ENCODE measurements at regions not wholly inside any gene's neighbourhood (a gene's known extent, or its start where the extent isn't known, plus 50 kb on each side); places are given as distances from the start of the nearest gene placed in this dataset.

DNA sequence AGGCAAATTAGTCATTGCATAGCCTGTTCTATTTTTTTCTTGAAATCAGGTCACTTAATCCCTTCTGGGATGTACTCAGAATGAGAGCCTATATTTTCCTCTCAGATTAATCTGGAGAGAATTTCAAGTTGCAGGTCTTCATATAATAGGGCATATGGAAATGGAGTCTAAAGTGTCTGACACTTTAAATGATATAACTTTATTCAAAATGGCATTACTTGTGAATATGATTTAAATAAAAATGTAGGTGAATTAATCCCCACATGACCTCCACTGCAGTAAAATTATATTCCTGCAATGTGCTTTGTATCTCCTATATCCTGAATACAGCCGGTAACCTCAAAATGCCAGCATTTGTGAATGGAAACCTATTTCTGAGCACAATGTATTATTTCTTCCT, 172.5 kb upstream of the BTBD3 start:
- H3K36me3 ChIP-seq (ENCODE audit: control insufficient read depth, insufficient read depth, low read length), result no peaks in the 10 kb centered on the region
- no peak overlapping the region for H4K5ac ChIP-seq (ENCODE audit: low read depth, low read length)
- ChIA-PET CTCF (no interaction called here), POLR2A (ENCODE audit: unreplicated experiment) (no interaction called here)
- H2BK5ac ChIP-seq (ENCODE audit: low read depth, low read length, poor library complexity, severe bottlenecking), result no peak overlapping the region
- H4K8ac ChIP-seq (ENCODE audit: low read depth in 2 of 2, low read length in 2 of 2), result no peak overlapping the region
- no peak overlapping the region for H3K23ac ChIP-seq (ENCODE audit: low read depth, low read length)
- no peaks in the 10 kb centered on the region for H3K9me1 ChIP-seq (ENCODE audit: insufficient read depth, low read length)
- no peaks in the 10 kb centered on the region for H3K79me1 ChIP-seq (ENCODE audit: low read depth in 1 of 2, low read length in 2 of 2)
- H3K27me3 ChIP-seq (ENCODE audit: control insufficient read depth, insufficient read depth, low read length), result peaks cover 2% of the 10 kb centered on the region
- H3K27ac ChIP-seq (ENCODE audit: insufficient read depth, low read length), result no peak overlapping the region
- no peak overlapping the region for H3K18ac ChIP-seq (ENCODE audit: low read depth, low read length)
- in situ Hi-C loops (cut with MboI; ENCODE audit: low sequenced_read_pairs) (no loop called here), intact Hi-C loops (cut with micrococcal nuclease) (no loop called here), dilution Hi-C loops (cut with HindIII; ENCODE audit: low sequenced_read_pairs, unreplicated experiment) (no loop called here)
- H3K4me3 ChIP-seq (ENCODE audit: insufficient read depth, low read depth, low read length), result no peak overlapping the region
- no peak overlapping the region for H3K56ac ChIP-seq (ENCODE audit: extremely low read depth, insufficient read depth, low read length)
- WGBS, 2 experiments (ENCODE audit: extremely low coverage in 2 of 2, insufficient read length in 1 of 2), result no CpG with 5 or more reads among the region's 1 CpG
- ATAC-seq (ENCODE audit: low read depth) (no peak), DNase-seq (no peak)
- H3K9ac ChIP-seq (ENCODE audit: low read depth, low read length), result no peak overlapping the region
- no peak overlapping the region for H3K4ac ChIP-seq (ENCODE audit: low read depth, low read length)
- H2AK5ac ChIP-seq (ENCODE audit: low read depth, low read length), result no peak overlapping the region
- BruUV-seq (replicated peaks), result no TSS peak
- no peak overlapping the region for H2AFZ ChIP-seq (replicated peaks; ENCODE audit: low read length, poor library complexity)
- H3K4me2 ChIP-seq (ENCODE audit: low read depth, low read length), result no peak overlapping the region
- no peak for TF ChIP-seq RAD21 (IDR thresholded peaks at IDR 0.05; ENCODE audit: low read length)
- TF ChIP-seq CHD1 (IDR thresholded peaks at IDR 0.05; ENCODE audit: low read depth, low read length), result no peak
- TF ChIP-seq, protein P1, sequence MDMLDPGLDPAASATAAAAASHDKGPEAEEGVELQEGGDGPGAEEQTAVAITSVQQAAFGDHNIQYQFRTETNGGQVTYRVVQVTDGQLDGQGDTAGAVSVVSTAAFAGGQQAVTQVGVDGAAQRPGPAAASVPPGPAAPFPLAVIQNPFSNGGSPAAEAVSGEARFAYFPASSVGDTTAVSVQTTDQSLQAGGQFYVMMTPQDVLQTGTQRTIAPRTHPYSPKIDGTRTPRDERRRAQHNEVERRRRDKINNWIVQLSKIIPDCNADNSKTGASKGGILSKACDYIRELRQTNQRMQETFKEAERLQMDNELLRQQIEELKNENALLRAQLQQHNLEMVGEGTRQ (IDR thresholded peaks at IDR 0.05; ENCODE audit: low read depth, low read length), result no peak
- TF ChIP-seq POLR2A (IDR thresholded peaks at IDR 0.05; ENCODE audit: low read depth, low read length), result no peak
- no peak for TF ChIP-seq BHLHE40 (IDR thresholded peaks at IDR 0.05; ENCODE audit: low read depth, low read length)
- no peak for TF ChIP-seq MAFK (IDR thresholded peaks at IDR 0.05; ENCODE audit: low read depth, low read length)
- TF ChIP-seq MXI1 (IDR thresholded peaks at IDR 0.05; ENCODE audit: borderline replicate concordance, low read depth, low read length), result no peak
- no peak for TF ChIP-seq CEBPB (IDR thresholded peaks at IDR 0.05; ENCODE audit: low read depth, low read length)
- TF ChIP-seq SMC3 (IDR thresholded peaks at IDR 0.05; ENCODE audit: low read depth, low read length), result no peak
- TF ChIP-seq, protein P2, sequence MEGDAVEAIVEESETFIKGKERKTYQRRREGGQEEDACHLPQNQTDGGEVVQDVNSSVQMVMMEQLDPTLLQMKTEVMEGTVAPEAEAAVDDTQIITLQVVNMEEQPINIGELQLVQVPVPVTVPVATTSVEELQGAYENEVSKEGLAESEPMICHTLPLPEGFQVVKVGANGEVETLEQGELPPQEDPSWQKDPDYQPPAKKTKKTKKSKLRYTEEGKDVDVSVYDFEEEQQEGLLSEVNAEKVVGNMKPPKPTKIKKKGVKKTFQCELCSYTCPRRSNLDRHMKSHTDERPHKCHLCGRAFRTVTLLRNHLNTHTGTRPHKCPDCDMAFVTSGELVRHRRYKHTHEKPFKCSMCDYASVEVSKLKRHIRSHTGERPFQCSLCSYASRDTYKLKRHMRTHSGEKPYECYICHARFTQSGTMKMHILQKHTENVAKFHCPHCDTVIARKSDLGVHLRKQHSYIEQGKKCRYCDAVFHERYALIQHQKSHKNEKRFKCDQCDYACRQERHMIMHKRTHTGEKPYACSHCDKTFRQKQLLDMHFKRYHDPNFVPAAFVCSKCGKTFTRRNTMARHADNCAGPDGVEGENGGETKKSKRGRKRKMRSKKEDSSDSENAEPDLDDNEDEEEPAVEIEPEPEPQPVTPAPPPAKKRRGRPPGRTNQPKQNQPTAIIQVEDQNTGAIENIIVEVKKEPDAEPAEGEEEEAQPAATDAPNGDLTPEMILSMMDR (conservative IDR thresholded peaks at IDR 0.05; ENCODE audit: low read depth, low read length), result no peak
- TF ChIP-seq RCOR1 (IDR thresholded peaks at IDR 0.05; ENCODE audit: insufficient replicate concordance, low read length), result no peak
- TF ChIP-seq RFX5 (IDR thresholded peaks at IDR 0.05; ENCODE audit: low read depth, low read length), result no peak
- TF ChIP-seq NFE2L2 (IDR thresholded peaks at IDR 0.05; ENCODE audit: low read depth, low read length), result no peak
- TF ChIP-seq, protein P3, sequence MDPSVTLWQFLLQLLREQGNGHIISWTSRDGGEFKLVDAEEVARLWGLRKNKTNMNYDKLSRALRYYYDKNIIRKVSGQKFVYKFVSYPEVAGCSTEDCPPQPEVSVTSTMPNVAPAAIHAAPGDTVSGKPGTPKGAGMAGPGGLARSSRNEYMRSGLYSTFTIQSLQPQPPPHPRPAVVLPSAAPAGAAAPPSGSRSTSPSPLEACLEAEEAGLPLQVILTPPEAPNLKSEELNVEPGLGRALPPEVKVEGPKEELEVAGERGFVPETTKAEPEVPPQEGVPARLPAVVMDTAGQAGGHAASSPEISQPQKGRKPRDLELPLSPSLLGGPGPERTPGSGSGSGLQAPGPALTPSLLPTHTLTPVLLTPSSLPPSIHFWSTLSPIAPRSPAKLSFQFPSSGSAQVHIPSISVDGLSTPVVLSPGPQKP (IDR thresholded peaks at IDR 0.05; ENCODE audit: borderline replicate concordance, low read depth, low read length), result no peak
- no peak for TF ChIP-seq FOS (IDR thresholded peaks at IDR 0.05; ENCODE audit: low read depth, low read length)
- no peak for TF ChIP-seq MAZ (IDR thresholded peaks at IDR 0.05; ENCODE audit: borderline replicate concordance, low read depth, low read length)
- H3K4me1 ChIP-seq (ENCODE audit: control insufficient read depth, insufficient read depth, low read length), result no peaks in the 10 kb centered on the region
- H3K9me3 ChIP-seq (ENCODE audit: control insufficient read depth, insufficient read depth, low read length), result no peaks in the 10 kb centered on the region
- H2BK15ac ChIP-seq (ENCODE audit: low read depth, low read length), result no peak overlapping the region
- no peaks in the 10 kb centered on the region for H4K20me1 ChIP-seq (ENCODE audit: insufficient read depth, low read length)
- H4K91ac ChIP-seq (ENCODE audit: insufficient read depth, low read depth, low read length), result no peak overlapping the region
- H3K14ac ChIP-seq (replicated peaks; ENCODE audit: low read depth, low read length), result no peak overlapping the region
- no peak overlapping the region for H2BK20ac ChIP-seq (ENCODE audit: low read depth, low read length)
- H2AK9ac ChIP-seq (replicated peaks; ENCODE audit: low read depth, low read length, poor library complexity), result no peak overlapping the region
- no peak overlapping the region for H2BK120ac ChIP-seq (ENCODE audit: low read depth, low read length)
